Hepatocyte (in vitro differentiated cells): ENCODE measurements at regions not wholly inside any gene's neighbourhood (a gene's known extent, or its start where the extent isn't known, plus 50 kb on each side); places are given as distances from the start of the nearest gene placed in this dataset.

Source experiments
- DNase-seq: peaks from one replicate; pipeline ENCODE4 v3.0.0-alpha.2; 2016; ENCODE audit warnings: low spot score
- H2AFZ ChIP-seq: fragments of 200-600 bp; sonication (generic); 2 replicates; pipeline ENCODE4 v1.6.0; 2016; ENCODE audit warnings: antibody characterized with exemption, mild to moderate bottlenecking
- H3K27ac ChIP-seq: fragments of 200-600 bp; sonication (generic); 2 replicates; pipeline ENCODE4 v1.5.1; 2016; ENCODE audit warnings: mild to moderate bottlenecking
- H3K27me3 ChIP-seq: fragments of 200-600 bp; sonication (generic); 2 replicates; pipeline ENCODE4 v1.6.1; 2016
- H3K36me3 ChIP-seq: fragments of 200-600 bp; sonication (generic); replicated peaks from 2 replicates; pipeline ENCODE4 v1.5.1; 2016; ENCODE audit warnings: low read depth; ENCODE audit not compliant: insufficient read depth
- H3K4me1 ChIP-seq: fragments of 200-600 bp; sonication (generic); 2 replicates; pipeline ENCODE4 v1.5.1; 2016; ENCODE audit warnings: mild to moderate bottlenecking, moderate library complexity; ENCODE audit not compliant: insufficient read depth
- H3K4me2 ChIP-seq: fragments of 200-600 bp; sonication (generic); 2 replicates; pipeline ENCODE4 v1.6.0; 2016
- H3K4me3 ChIP-seq: fragments of 200-600 bp; sonication (generic); 2 replicates; pipeline ENCODE4 v1.5.1; 2016; ENCODE audit warnings: mild to moderate bottlenecking
- H3K79me2 ChIP-seq: fragments of 200-600 bp; sonication (generic); 2 replicates; pipeline ENCODE4 v1.6.0; 2017; ENCODE audit warnings: mild to moderate bottlenecking
- H3K9me2 ChIP-seq: fragments of 200-600 bp; sonication (generic); replicated peaks from 2 replicates; pipeline ENCODE4 v1.6.0; 2017; ENCODE audit warnings: mild to moderate bottlenecking; ENCODE audit not compliant: insufficient read depth
- H3K9me3 ChIP-seq: fragments of 200-600 bp; sonication (generic); 2 replicates; pipeline ENCODE4 v1.5.1; 2016; ENCODE audit warnings: low read depth, mild to moderate bottlenecking
- H4K20me1 ChIP-seq: fragments of 200-600 bp; sonication (generic); 2 replicates; pipeline ENCODE4 v1.6.0; 2016; ENCODE audit warnings: mild to moderate bottlenecking; ENCODE audit not compliant: insufficient read depth, poor library complexity, severe bottlenecking
- EZH2 ChIP-seq: fragments of 200-600 bp; sonication (generic); IDR thresholded peaks from 2 replicates; pipeline ENCODE4 v1.6.1; 2016; ENCODE audit warnings: antibody characterized with exemption, mild to moderate bottlenecking, borderline replicate concordance
- EZH2phosphoT487 ChIP-seq: fragments of 200-600 bp; sonication (generic); IDR thresholded peaks from one replicate; pipeline ENCODE4 v1.6.1; 2018; ENCODE audit warnings: antibody characterized with exemption, mild to moderate bottlenecking, low read depth, moderate library complexity; ENCODE audit not compliant: unreplicated experiment, severe bottlenecking
- WGBS: methylation state at CpG from one replicate; pipeline ENCODE4 v1.1.6; 2016; ENCODE audit warnings: low lambda C conversion rate; ENCODE audit errors: missing lambda C conversion rate; 5-methylcytosine and 5-hydroxymethylcytosine counted together
- TF ChIP-seq, protein P1 (sequence below): fragments of 200-600 bp; sonication (generic); IDR thresholded peaks from 2 replicates; pipeline ENCODE4 v1.5.1; 2016; ENCODE audit warnings: antibody characterized with exemption, mild to moderate bottlenecking; ENCODE audit not compliant: poor library complexity

DNA sequence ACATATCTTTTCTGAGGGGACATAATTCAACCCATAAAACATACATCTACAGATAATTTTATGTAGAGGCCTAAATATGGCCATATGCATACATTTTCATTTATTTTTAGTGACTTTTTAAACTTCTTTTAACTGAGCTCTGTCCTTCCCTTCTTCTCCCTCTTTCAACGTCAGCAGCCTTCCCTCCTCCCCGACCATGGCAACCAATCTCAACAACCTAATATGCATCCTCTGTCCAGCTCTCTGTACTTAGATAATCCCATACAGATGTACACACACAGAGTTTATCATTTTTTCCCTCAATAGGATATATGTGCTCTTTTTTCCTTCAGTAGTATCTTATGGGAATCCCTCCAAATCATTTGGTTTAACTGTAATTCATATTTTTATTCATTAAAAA is 94.3 kb downstream of the CCDC71L start:
- Histone ChIP-seq H3K27ac (no peak overlapping the region), H3K9me2 (no peaks in the 10 kb centered on the region), H3K4me1 (peaks cover 15% of the 10 kb centered on the region), H2AFZ (no peak overlapping the region), H3K36me3 (no peaks in the 10 kb centered on the region), H4K20me1 (no peaks in the 10 kb centered on the region), H3K9me3 (no peaks in the 10 kb centered on the region), H3K4me3 (no peak overlapping the region), H3K79me2 (no peaks in the 10 kb centered on the region), H3K27me3 (no peaks in the 10 kb centered on the region), H3K4me2 (no peak overlapping the region)
- TF ChIP-seq EZH2phosphoT487 (no peak), EZH2 (no peak)
- TF ChIP-seq, protein P1, sequence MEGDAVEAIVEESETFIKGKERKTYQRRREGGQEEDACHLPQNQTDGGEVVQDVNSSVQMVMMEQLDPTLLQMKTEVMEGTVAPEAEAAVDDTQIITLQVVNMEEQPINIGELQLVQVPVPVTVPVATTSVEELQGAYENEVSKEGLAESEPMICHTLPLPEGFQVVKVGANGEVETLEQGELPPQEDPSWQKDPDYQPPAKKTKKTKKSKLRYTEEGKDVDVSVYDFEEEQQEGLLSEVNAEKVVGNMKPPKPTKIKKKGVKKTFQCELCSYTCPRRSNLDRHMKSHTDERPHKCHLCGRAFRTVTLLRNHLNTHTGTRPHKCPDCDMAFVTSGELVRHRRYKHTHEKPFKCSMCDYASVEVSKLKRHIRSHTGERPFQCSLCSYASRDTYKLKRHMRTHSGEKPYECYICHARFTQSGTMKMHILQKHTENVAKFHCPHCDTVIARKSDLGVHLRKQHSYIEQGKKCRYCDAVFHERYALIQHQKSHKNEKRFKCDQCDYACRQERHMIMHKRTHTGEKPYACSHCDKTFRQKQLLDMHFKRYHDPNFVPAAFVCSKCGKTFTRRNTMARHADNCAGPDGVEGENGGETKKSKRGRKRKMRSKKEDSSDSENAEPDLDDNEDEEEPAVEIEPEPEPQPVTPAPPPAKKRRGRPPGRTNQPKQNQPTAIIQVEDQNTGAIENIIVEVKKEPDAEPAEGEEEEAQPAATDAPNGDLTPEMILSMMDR, result no peak
- 56% methylated on average over 2 of the region's 2 CpGs for WGBS
- DNase-seq, result no peak

DNA sequence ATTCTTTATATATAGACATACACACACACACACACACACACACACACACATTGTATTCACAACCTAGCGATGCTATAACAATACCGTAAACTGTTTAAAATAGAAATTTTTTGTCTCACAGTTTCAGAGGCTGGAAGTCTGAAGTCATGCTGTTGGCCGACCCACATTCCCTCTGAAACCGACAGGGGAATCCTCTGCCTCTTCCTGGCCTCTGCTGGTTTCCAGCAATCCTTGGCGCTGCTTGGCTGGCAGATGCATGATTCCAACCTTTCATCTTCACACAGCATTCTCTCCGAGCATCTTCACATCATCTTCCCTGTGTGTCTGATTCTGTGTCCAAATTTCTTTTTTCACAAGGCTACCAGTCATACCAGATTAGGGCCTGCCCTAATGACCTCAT is 94.8 kb downstream of the CCDC71L start:
- TF ChIP-seq EZH2phosphoT487 (no peak), EZH2 (no peak)
- TF ChIP-seq, protein P1, result no peak
- Histone ChIP-seq H3K4me3 (no peak overlapping the region), H3K79me2 (no peaks in the 10 kb centered on the region), H4K20me1 (no peaks in the 10 kb centered on the region), H3K4me2 (no peak overlapping the region), H3K4me1 (peaks cover 15% of the 10 kb centered on the region), H3K9me3 (no peaks in the 10 kb centered on the region), H3K9me2 (no peaks in the 10 kb centered on the region), H3K27ac (no peak overlapping the region), H3K27me3 (no peaks in the 10 kb centered on the region), H2AFZ (no peak overlapping the region), H3K36me3 (no peaks in the 10 kb centered on the region)
- DNase-seq, result no peak
- WGBS, result 72% methylated on average over 6 of the region's 6 CpGs

DNA sequence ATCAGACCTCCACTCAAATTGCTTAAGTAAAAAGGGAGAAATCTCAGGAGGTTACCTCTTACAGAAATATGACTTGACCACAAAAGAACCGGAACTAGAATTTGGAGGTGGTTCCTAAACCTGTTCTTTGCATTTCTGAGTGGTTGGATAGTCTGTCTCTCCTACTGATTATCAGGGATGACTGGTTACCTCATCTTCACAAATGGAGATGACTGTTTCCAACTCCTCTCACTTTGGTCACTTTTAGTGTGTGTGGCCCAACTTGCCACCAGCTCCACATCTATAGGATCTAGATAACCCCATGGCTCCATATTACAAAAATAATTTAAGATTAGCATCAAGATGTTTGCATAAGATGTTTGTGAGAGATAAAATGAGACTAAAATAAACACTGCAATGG is 95.5 kb downstream of the CCDC71L start:
- WGBS, result 100% methylated on average over 1 of the region's 1 CpG
- H3K36me3 ChIP-seq, result no peaks in the 10 kb centered on the region
- H3K9me3 ChIP-seq, result no peaks in the 10 kb centered on the region
- H3K4me1 ChIP-seq, result peaks cover 15% of the 10 kb centered on the region
- no peak for DNase-seq
- no peaks in the 10 kb centered on the region for H3K79me2 ChIP-seq
- no peaks in the 10 kb centered on the region for H4K20me1 ChIP-seq
- H3K9me2 ChIP-seq, result no peaks in the 10 kb centered on the region
- TF ChIP-seq EZH2phosphoT487 (no peak), EZH2 (no peak)
- TF ChIP-seq, protein P1, result no peak
- H2AFZ ChIP-seq, result no peak overlapping the region
- no peak overlapping the region for H3K4me3 ChIP-seq
- no peak overlapping the region for H3K27ac ChIP-seq
- no peak overlapping the region for H3K4me2 ChIP-seq
- no peaks in the 10 kb centered on the region for H3K27me3 ChIP-seq

DNA sequence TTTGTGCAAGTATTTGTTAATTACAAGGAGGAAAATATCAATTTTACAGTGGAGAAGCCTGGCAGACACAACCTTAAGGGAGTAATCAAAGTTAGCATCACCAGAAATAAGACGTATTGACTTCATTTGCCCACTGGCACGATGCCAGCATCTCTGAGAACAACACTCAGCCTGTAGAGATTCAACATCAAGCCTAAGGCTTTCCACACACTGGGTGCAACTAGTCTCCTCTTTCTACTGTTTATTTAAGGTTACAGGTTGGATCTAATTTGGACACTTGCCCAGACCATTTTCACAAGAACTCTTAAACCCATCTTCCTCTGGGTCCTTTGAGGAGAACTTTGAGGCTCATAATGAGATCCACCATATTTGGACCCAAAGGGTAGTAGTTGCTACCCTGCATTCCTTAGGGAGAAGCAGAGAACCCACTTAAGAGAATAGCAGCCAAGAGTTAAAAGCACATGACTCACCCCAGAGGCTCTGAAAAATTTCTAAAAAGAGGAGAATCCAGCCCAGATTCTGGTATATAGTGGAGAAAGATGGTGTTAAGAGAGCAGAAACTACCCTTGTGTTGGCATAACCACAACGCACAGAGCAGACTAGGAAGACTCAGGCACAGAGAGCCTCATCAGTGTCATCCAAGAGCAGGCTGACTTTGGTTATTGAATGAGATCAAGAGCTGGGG is 97.3 kb downstream of the CCDC71L start:
- Histone ChIP-seq H3K27ac (no peak overlapping the region), H3K4me1 (peaks cover 9% of the 10 kb centered on the region), H3K4me3 (no peak overlapping the region), H3K27me3 (no peaks in the 10 kb centered on the region), H3K9me3 (no peaks in the 10 kb centered on the region), H4K20me1 (no peaks in the 10 kb centered on the region), H3K9me2 (no peaks in the 10 kb centered on the region), H3K36me3 (no peaks in the 10 kb centered on the region), H3K4me2 (no peak overlapping the region), H2AFZ (no peak overlapping the region), H3K79me2 (no peaks in the 10 kb centered on the region)
- WGBS, result 81% methylated on average over 3 of the region's 3 CpGs
- peak; percentile 7 for DNase-seq
- TF ChIP-seq, protein P1, result no peak
- no peak for TF ChIP-seq EZH2
- TF ChIP-seq EZH2phosphoT487, result no peak
